K562 (cell line): ENCODE measurements at regions not wholly inside any gene's neighbourhood (a gene's known extent, or its start where the extent isn't known, plus 50 kb on each side); places are given as distances from the start of the nearest gene placed in this dataset.

Experiments used
- ATAC-seq: fragments of 200-7000 bp; cut with Tn5 transposase; 3 replicates; pipeline ENCODE4 v1.9.1; 2020; ENCODE audit warnings: moderate library complexity
- BruUV-seq: library from RNA; stranded (reverse); fragments of 400-500 nt; replicated peaks from 2 replicates; lab custom pipeline; 2021; lab: Mats Ljungman, UMichigan
- CTCF ChIA-PET: fragments of 300-600 bp; formaldehyde crosslinking; extraction: SDS; loops from one replicate; lab custom pipeline; 2021; ENCODE audit warnings: low intra/inter-chr PET ratio; lab: Yijun Ruan, JAX
- POLR2A ChIA-PET: fragments of 300-600, 350-650 bp; sonication (Branson Sonifier 250); formaldehyde crosslinking; extraction: SDS; loops from one replicate; lab custom pipeline; 2021; ENCODE audit warnings: antibody characterized with exemption, inconsistent platforms; lab: Yijun Ruan, JAX
- DNase-seq, 4 experiments: peaks; one replicate each; pipeline versions ENCODE4 v3.0.0 to v3.0.0-alpha.2; 2011 to 2018; ENCODE audit warnings: low spot score in 3 of 4, mixed read lengths in 3 of 4; ENCODE audit errors: extremely low read depth in 1 of 4
- FAIRE-seq: peaks from 2 replicates; lab custom pipeline; 2011; peaks lifted over from hg19 to GRCh38; lab: Jason Lieb, UNC
- H2AFZ ChIP-seq: 2 replicates; pipeline ENCODE4 v1.6.0; 2011; ENCODE audit warnings: low read depth, low read length, control low read depth, inconsistent platforms
- H3K27ac ChIP-seq: fragments of 200-600 bp; 3 replicates; pipeline ENCODE4 v1.8.0; 2011; ENCODE audit warnings: low read depth, mild to moderate bottlenecking, control low read depth, inconsistent platforms, low read length, moderate library complexity, mixed read lengths; ENCODE audit errors: extremely low read depth
- H3K27me3 ChIP-seq, 2 experiments: fragments of 300-600 bp in 1 of 2; 2 replicates in 1 of 2; 3 replicates in 1 of 2; pipeline versions ENCODE4 v1.6.0 to v1.8.0; 2011; ENCODE audit warnings: inconsistent platforms in 2 of 2, low read length in 2 of 2, mild to moderate bottlenecking in 1 of 2, mixed read lengths in 1 of 2, moderate library complexity in 1 of 2; ENCODE audit not compliant: control insufficient read depth in 2 of 2, insufficient read depth in 2 of 2
- H3K36me3 ChIP-seq: fragments of 300-600 bp; 3 replicates; pipeline ENCODE4 v1.8.0; 2011; ENCODE audit warnings: mild to moderate bottlenecking, low read length, inconsistent platforms; ENCODE audit not compliant: control insufficient read depth, insufficient read depth
- H3K4me1 ChIP-seq, 2 experiments: fragments of 200-600 bp in 1 of 2; replicated peaks in 1 of 2; 2 replicates in 1 of 2; 3 replicates in 1 of 2; pipeline versions ENCODE4 v1.5.1 to v1.8.0; 2011; ENCODE audit warnings: inconsistent platforms in 2 of 2, low read length in 2 of 2, mild to moderate bottlenecking in 1 of 2, mixed read lengths in 1 of 2, moderate library complexity in 1 of 2; ENCODE audit not compliant: control insufficient read depth in 2 of 2, insufficient read depth in 2 of 2
- H3K4me2 ChIP-seq: 2 replicates; pipeline ENCODE4 v1.6.1; 2011; ENCODE audit warnings: low read length, control low read depth, inconsistent platforms, mixed read lengths; ENCODE audit not compliant: insufficient read depth
- H3K4me3 ChIP-seq: fragments of 200-600 bp; sonication (generic), shearing (Covaris generic); 2 replicates; pipeline ENCODE4 v1.5.1; 2016; ENCODE audit warnings: control low read depth, inconsistent platforms
- H3K79me2 ChIP-seq: fragments of 200-600 bp; 3 replicates; pipeline ENCODE4 v1.8.0; 2011; ENCODE audit warnings: low read length, inconsistent platforms; ENCODE audit not compliant: control insufficient read depth, insufficient read depth
- H3K9ac ChIP-seq, 2 experiments: 2 replicates each; pipeline versions ENCODE4 v1.6.0 to v1.6.1; 2011; ENCODE audit warnings: low read depth in 2 of 2, low read length in 2 of 2, control low read depth in 1 of 2, inconsistent platforms in 1 of 2, mild to moderate bottlenecking in 1 of 2, mixed read lengths in 1 of 2; ENCODE audit not compliant: insufficient read depth in 1 of 2
- H3K9me1 ChIP-seq: one replicate; pipeline ENCODE4 v1.6.0; 2011; ENCODE audit warnings: inconsistent platforms, mild to moderate bottlenecking, low read length, moderate library complexity; ENCODE audit not compliant: control insufficient read depth, insufficient read depth
- H3K9me3 ChIP-seq: replicated peaks from 2 replicates; pipeline ENCODE4 v1.5.1; 2011; ENCODE audit warnings: low read depth, low read length, inconsistent platforms; ENCODE audit not compliant: control insufficient read depth, insufficient read depth
- H4K20me1 ChIP-seq: replicated peaks from 2 replicates; pipeline ENCODE4 v1.6.1; 2011; ENCODE audit warnings: low read length, inconsistent platforms, mixed read lengths; ENCODE audit not compliant: control insufficient read depth, insufficient read depth
- E4F1 ChIP-seq: fragments of 250-450 bp; sonication (Bioruptor Pico); IDR thresholded peaks from 2 replicates; pipeline ENCODE4 v1.5.0; 2021; ENCODE audit warnings: mild to moderate bottlenecking, borderline replicate concordance
- MED1 ChIP-seq: sonication (generic); formaldehyde crosslinking; IDR thresholded peaks from 2 replicates; pipeline ENCODE4 v1.8.1; 2023; ENCODE audit warnings: missing genetic modification reagents, borderline replicate concordance
- NFXL1 ChIP-seq: fragments of 450-650 bp; formaldehyde crosslinking; IDR thresholded peaks from 2 replicates; pipeline ENCODE4 v1.4.0; 2021; ENCODE audit warnings: mild to moderate bottlenecking
- RAD51 ChIP-seq: fragments of 450-650 bp; IDR thresholded peaks from 2 replicates; pipeline ENCODE4 v1.7.1; 2016; ENCODE audit warnings: low read depth, mild to moderate bottlenecking, borderline replicate concordance
- RHOXF2B ChIP-seq: fragments of 250-450 bp; sonication (Bioruptor Pico); conservative IDR thresholded peaks from 2 replicates; pipeline ENCODE4 v1.5.1; 2021
- STAT5A ChIP-seq: IDR thresholded peaks from 2 replicates; pipeline ENCODE4 v1.6.1; 2012; ENCODE audit warnings: low read length, inconsistent platforms, borderline replicate concordance
- ZNF239 ChIP-seq: fragments of 250-450 bp; sonication (Bioruptor Pico); IDR thresholded peaks from 2 replicates; pipeline ENCODE4 v1.4.0; 2020; ENCODE audit warnings: mild to moderate bottlenecking
- WGBS: fragments of 100-300 bp; shearing (Covaris generic); methylation state at CpG from one replicate; pipeline ENCODE4 v1.1.6; 2016; ENCODE audit warnings: low coverage, mixed read lengths; ENCODE audit not compliant: insufficient coverage; ENCODE audit errors: missing lambda C conversion rate; 5-methylcytosine and 5-hydroxymethylcytosine counted together
- in situ Hi-C: fragments of 300-500 bp; cut with MboI; formaldehyde crosslinking; loops from 4 replicates; pipeline ENCODE4 v1.15.0; 2018; ENCODE audit warnings: inconsistent platforms, mixed read lengths
- intact Hi-C: fragments of 100-400 bp; cut with micrococcal nuclease; formaldehyde crosslinking; loops from 2 replicates; pipeline ENCODE4 v1.14.2; 2022
- TF ChIP-seq, protein P1 (sequence below): sonication (generic); formaldehyde crosslinking; IDR thresholded peaks from 2 replicates; pipeline ENCODE4 v1.8.1; 2023; ENCODE audit warnings: mild to moderate bottlenecking, missing genetic modification reagents
- TF ChIP-seq, protein P2 (sequence below): IDR thresholded peaks from 2 replicates; pipeline ENCODE4 v1.6.1; 2011; ENCODE audit warnings: borderline replicate concordance, low read depth, mild to moderate bottlenecking, moderate library complexity, low read length; ENCODE audit not compliant: insufficient read depth, poor library complexity, severe bottlenecking
- TF ChIP-seq, protein P3 (sequence below): IDR thresholded peaks from 2 replicates; pipeline ENCODE4 v1.6.1; 2012; ENCODE audit warnings: low read depth, low read length, improper control_type of control experiment, borderline replicate concordance

DNA sequence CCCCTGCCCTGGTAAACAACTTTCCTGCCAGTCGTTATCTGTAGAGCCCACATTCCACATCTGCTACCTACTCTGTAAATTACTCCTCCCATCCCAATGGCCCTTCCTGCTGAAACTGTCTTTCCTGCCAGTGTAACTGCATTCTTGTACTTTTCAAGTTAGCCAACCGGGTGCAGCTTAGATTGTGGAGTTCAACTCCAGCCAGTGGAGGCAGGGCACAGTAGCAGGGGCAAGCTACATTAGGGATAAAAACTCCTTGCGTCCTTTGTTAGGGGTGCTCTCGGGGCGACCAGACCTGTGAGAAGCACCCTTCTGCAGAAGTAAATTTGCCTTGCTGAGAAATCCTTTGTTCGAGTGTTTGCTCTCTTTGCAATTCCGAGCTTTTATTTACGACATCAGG lies 639.0 kb upstream of the TYRP1 start (continued):
- no peak for TF ChIP-seq RAD51
- TF ChIP-seq, all 486 proteins: peak for 0

DNA sequence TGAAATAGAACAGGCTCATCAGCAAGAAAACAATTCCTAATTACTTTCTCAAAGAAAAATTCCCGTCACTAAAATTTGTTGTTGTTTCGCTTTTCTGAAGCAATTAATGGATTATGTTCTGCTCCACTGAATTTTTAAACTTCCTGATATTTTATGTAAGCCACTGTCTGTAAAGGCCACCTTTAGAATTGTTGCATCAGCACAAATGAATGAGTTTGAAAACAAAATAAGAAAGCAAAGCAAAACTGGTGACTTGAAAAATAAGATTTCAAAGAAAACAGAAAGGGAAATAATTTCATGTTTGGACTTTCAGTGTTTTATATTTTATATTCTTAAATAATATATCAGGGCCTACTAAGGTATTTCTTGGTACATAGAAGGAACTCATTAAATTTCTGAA lies 636.3 kb upstream of the TYRP1 start:
- no peak overlapping the region for H2AFZ ChIP-seq
- TF ChIP-seq, protein P1, sequence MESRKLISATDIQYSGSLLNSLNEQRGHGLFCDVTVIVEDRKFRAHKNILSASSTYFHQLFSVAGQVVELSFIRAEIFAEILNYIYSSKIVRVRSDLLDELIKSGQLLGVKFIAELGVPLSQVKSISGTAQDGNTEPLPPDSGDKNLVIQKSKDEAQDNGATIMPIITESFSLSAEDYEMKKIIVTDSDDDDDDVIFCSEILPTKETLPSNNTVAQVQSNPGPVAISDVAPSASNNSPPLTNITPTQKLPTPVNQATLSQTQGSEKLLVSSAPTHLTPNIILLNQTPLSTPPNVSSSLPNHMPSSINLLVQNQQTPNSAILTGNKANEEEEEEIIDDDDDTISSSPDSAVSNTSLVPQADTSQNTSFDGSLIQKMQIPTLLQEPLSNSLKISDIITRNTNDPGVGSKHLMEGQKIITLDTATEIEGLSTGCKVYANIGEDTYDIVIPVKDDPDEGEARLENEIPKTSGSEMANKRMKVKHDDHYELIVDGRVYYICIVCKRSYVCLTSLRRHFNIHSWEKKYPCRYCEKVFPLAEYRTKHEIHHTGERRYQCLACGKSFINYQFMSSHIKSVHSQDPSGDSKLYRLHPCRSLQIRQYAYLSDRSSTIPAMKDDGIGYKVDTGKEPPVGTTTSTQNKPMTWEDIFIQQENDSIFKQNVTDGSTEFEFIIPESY: no peak
- TF ChIP-seq RHOXF2B (CRISPR knock-in tag): no peak
- no peak for TF ChIP-seq NFXL1 (CRISPR knock-in tag)
- TF ChIP-seq, protein P2, sequence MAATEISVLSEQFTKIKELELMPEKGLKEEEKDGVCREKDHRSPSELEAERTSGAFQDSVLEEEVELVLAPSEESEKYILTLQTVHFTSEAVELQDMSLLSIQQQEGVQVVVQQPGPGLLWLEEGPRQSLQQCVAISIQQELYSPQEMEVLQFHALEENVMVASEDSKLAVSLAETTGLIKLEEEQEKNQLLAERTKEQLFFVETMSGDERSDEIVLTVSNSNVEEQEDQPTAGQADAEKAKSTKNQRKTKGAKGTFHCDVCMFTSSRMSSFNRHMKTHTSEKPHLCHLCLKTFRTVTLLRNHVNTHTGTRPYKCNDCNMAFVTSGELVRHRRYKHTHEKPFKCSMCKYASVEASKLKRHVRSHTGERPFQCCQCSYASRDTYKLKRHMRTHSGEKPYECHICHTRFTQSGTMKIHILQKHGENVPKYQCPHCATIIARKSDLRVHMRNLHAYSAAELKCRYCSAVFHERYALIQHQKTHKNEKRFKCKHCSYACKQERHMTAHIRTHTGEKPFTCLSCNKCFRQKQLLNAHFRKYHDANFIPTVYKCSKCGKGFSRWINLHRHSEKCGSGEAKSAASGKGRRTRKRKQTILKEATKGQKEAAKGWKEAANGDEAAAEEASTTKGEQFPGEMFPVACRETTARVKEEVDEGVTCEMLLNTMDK: no peak
- TF ChIP-seq, protein P3, sequence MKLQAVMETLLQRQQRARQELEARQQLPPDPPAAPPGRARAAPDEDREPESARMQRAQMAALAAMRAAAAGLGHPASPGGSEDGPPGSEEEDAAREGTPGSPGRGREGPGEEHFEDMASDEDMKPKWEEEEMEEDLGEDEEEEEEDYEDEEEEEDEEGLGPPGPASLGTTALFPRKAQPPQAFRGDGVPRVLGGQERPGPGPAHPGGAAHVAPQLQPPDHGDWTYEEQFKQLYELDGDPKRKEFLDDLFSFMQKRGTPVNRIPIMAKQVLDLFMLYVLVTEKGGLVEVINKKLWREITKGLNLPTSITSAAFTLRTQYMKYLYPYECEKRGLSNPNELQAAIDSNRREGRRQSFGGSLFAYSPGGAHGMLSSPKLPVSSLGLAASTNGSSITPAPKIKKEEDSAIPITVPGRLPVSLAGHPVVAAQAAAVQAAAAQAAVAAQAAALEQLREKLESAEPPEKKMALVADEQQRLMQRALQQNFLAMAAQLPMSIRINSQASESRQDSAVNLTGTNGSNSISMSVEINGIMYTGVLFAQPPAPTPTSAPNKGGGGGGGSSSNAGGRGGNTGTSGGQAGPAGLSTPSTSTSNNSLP: no peak
- no peak for TF ChIP-seq E4F1 (CRISPR knock-in tag)
- TF ChIP-seq ZNF239 (CRISPR knock-in tag): no peak
- TF ChIP-seq MED1 (CRISPR knock-in tag): no peak
- no peak for TF ChIP-seq STAT5A
- FAIRE-seq (no peak), ATAC-seq (no peak), DNase-seq (no peak)
- no peaks in the 10 kb centered on the region for H3K4me1 ChIP-seq
- no peak overlapping the region for H3K9ac ChIP-seq
- ChIA-PET POLR2A (no interaction called here), CTCF (no interaction called here)
- H3K9me1 ChIP-seq: no peaks in the 10 kb centered on the region
- H3K36me3 ChIP-seq: no peaks in the 10 kb centered on the region
- WGBS: 0% methylated on average over 2 of the region's 2 CpGs
- no peaks in the 10 kb centered on the region for H3K27me3 ChIP-seq
- H3K4me2 ChIP-seq: no peak overlapping the region
- no peaks in the 10 kb centered on the region for H4K20me1 ChIP-seq
- no peak overlapping the region for H3K27ac ChIP-seq
- intact Hi-C loops (no loop called here), in situ Hi-C loops (no loop called here)
- no peaks in the 10 kb centered on the region for H3K9me3 ChIP-seq
- no TSS peak for BruUV-seq
- H3K79me2 ChIP-seq: no peaks in the 10 kb centered on the region
- no peak overlapping the region for H3K4me3 ChIP-seq
